GM23248 (cell line): ENCODE measurements at regions not wholly inside any gene's neighbourhood (a gene's known extent, or its start where the extent isn't known, plus 50 kb on each side); places are given as distances from the start of the nearest gene placed in this dataset.

Experiments used
- DNase-seq: peaks from one replicate; pipeline ENCODE4 v3.0.0-alpha.2; 2015
- H2AFZ ChIP-seq: fragments of 200-600 bp; sonication (generic); 2 replicates; pipeline ENCODE4 v1.6.1; 2016; ENCODE audit warnings: antibody characterized with exemption
- H3F3A ChIP-seq: fragments of 200-600 bp; sonication (generic); 2 replicates; pipeline ENCODE4 v1.6.1; 2016; ENCODE audit warnings: mild to moderate bottlenecking, antibody characterized with exemption, mixed run types; ENCODE audit not compliant: insufficient read depth
- H3K27ac ChIP-seq: fragments of 200-600 bp; sonication (generic); 2 replicates; pipeline ENCODE4 v1.5.1; 2016; ENCODE audit warnings: mild to moderate bottlenecking
- H3K27me3 ChIP-seq: fragments of 200-600 bp; sonication (generic); replicated peaks from 2 replicates; pipeline ENCODE4 v1.6.1; 2016; ENCODE audit warnings: mild to moderate bottlenecking; ENCODE audit not compliant: insufficient read depth
- H3K36me3 ChIP-seq: fragments of 200-600 bp; sonication (generic); 2 replicates; pipeline ENCODE4 v1.6.1; 2016; ENCODE audit warnings: low read depth, mild to moderate bottlenecking
- H3K4me1 ChIP-seq: fragments of 200-600 bp; sonication (generic); 2 replicates; pipeline ENCODE4 v1.6.1; 2016; ENCODE audit warnings: mild to moderate bottlenecking; ENCODE audit not compliant: insufficient read depth
- H3K4me2 ChIP-seq: fragments of 200-600 bp; sonication (generic); one replicate; pipeline ENCODE4 v1.6.1; 2016; ENCODE audit warnings: mild to moderate bottlenecking; ENCODE audit not compliant: unreplicated experiment
- H3K4me3 ChIP-seq: fragments of 200-600 bp; sonication (generic); 2 replicates; pipeline ENCODE4 v1.5.1; 2016; ENCODE audit warnings: mild to moderate bottlenecking
- H3K79me2 ChIP-seq: fragments of 200-600 bp; sonication (generic); 2 replicates; pipeline ENCODE4 v1.6.1; 2016; ENCODE audit warnings: mild to moderate bottlenecking; ENCODE audit not compliant: insufficient read depth
- H3K9ac ChIP-seq: fragments of 200-600 bp; sonication (generic); 2 replicates; pipeline ENCODE4 v1.6.1; 2016; ENCODE audit warnings: mild to moderate bottlenecking
- H3K9me2 ChIP-seq: fragments of 200-600 bp; sonication (generic); 2 replicates; pipeline ENCODE4 v1.6.1; 2016; ENCODE audit warnings: mixed run types, mild to moderate bottlenecking, moderate library complexity; ENCODE audit not compliant: insufficient read depth
- H3K9me3 ChIP-seq: fragments of 200-600 bp; sonication (generic); one replicate; pipeline ENCODE4 v1.6.1; 2017; ENCODE audit warnings: low read depth
- H4K20me1 ChIP-seq: fragments of 200-600 bp; sonication (generic); 2 replicates; pipeline ENCODE4 v1.6.0; 2016; ENCODE audit not compliant: insufficient read depth
- EZH2 ChIP-seq: fragments of 200-600 bp; sonication (generic); IDR thresholded peaks from 2 replicates; pipeline ENCODE4 v1.6.1; 2018; ENCODE audit warnings: antibody characterized with exemption, mild to moderate bottlenecking; ENCODE audit not compliant: insufficient read depth, poor library complexity, severe bottlenecking
- EZH2phosphoT487 ChIP-seq: fragments of 200-600 bp; sonication (generic); IDR thresholded peaks from 2 replicates; pipeline ENCODE4 v1.6.1; 2018; ENCODE audit warnings: antibody characterized with exemption, moderate library complexity, mild to moderate bottlenecking, low read depth; ENCODE audit not compliant: insufficient read depth
- WGBS, 2 experiments: methylation state at CpG; one replicate each; pipeline ENCODE4 v1.1.6; 2015 to 2017; ENCODE audit warnings: low lambda C conversion rate in 2 of 2, low coverage in 1 of 2; ENCODE audit errors: missing lambda C conversion rate in 2 of 2; 5-methylcytosine and 5-hydroxymethylcytosine counted together
- in situ Hi-C: fragments of 300-500 bp; cut with MboI; formaldehyde crosslinking; loops from 2 replicates; pipeline ENCODE4 v1.15.0; 2020

DNA sequence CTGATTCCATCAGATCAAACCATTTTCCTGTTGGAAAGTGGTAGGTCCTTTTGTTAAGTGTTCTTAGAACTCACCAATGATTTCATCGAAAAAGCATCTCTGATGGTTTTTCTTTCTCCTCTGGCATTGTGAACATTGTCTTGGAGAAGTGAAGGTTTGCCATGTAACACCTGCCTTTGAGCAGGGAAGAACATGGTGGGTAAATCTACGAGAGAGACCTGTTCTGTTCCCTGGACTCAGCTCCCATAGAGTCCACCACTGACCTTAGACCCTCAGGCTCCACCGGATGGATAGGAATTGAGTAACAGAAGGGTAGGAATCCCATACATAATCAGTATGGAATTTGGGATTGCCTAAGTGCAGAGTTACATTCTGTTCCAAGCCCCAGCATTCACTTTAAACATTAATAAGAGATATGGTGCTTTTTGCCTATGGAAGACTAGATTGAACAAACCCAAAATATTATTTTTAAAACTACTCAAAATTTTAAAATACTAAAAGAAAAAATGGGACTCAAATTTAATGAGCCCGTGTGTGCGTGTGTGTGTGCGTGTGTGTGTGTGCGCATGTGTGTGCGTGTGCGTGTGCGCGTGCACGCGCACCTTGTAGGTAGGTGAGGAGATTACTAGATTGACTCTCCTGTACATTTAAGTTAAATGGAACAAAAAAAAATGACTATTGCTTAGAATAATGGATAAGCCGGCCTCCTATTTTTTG, 92.0 kb downstream of the C9orf152 start:
- Histone ChIP-seq H3K4me3 (peak overlapping the region; percentile 26; the same call in 1 of the 2 replicates), H3K9ac (peak overlapping the region; percentile 56)
- in situ Hi-C loops, result no loop called here

GRCh38 chr9:110116543-110116885, 91.4 kb downstream of the C9orf152 start:
- peak overlapping the region; percentile 83 for H3K27ac ChIP-seq

More for the DNA sequence above, 92.0 kb downstream of the C9orf152 start:
- Histone ChIP-seq H3K27me3 (no peaks in the 10 kb centered on the region), H3F3A (peaks cover 57% of the 10 kb centered on the region), H2AFZ (no peak overlapping the region), H3K27ac (peak overlapping the region; percentile 83), H3K36me3 (peaks cover 27% of the 10 kb centered on the region; the same call in 1 of the 2 replicates), H3K9me3 (no peaks in the 10 kb centered on the region), H3K4me1 (peaks cover 40% of the 10 kb centered on the region), H3K79me2 (peaks cover 97% of the 10 kb centered on the region), H3K4me2 (peak overlapping the region; percentile 36), H3K9me2 (no peaks in the 10 kb centered on the region), H4K20me1 (peaks cover 4% of the 10 kb centered on the region; the same call in 1 of the 2 replicates)
- peak; percentile 80 for DNase-seq
- TF ChIP-seq EZH2 (no peak), EZH2phosphoT487 (no peak)
- 63 to 65% methylated on average over 14 of the region's 14 CpGs for WGBS, 2 experiments

GRCh38 chr9:110121170-110121569, 86.8 kb downstream of the C9orf152 start:
- no peak overlapping the region for H3K27ac ChIP-seq
- no peak overlapping the region for H3K4me2 ChIP-seq
- TF ChIP-seq EZH2phosphoT487 (no peak), EZH2 (no peak)
- H3K9me2 ChIP-seq, result no peaks in the 10 kb centered on the region
- H3K27me3 ChIP-seq, result no peaks in the 10 kb centered on the region
- WGBS, 2 experiments, result 95 to 99% methylated on average over 3 of the region's 3 CpGs
- DNase-seq, result no peak
- no peak overlapping the region for H2AFZ ChIP-seq
- H3K4me1 ChIP-seq, result peaks cover 46% of the 10 kb centered on the region
- in situ Hi-C loops, result no loop called here
- H3K9ac ChIP-seq, result no peak overlapping the region
- H3K4me3 ChIP-seq, result no peak overlapping the region
- no peaks in the 10 kb centered on the region for H3K9me3 ChIP-seq
- peaks cover 25% of the 10 kb centered on the region; the same call in 1 of the 2 replicates for H4K20me1 ChIP-seq
- H3K79me2 ChIP-seq, result peaks cover 97% of the 10 kb centered on the region
- H3K36me3 ChIP-seq, result peaks cover 13% of the 10 kb centered on the region; the same call in 1 of the 2 replicates
- peaks cover 67% of the 10 kb centered on the region for H3F3A ChIP-seq

More at GRCh38 chr9:110116543-110116885, 91.4 kb downstream of the C9orf152 start:
- Histone ChIP-seq H3K27me3 (no peaks in the 10 kb centered on the region), H4K20me1 (peaks cover 4% of the 10 kb centered on the region; the same call in 1 of the 2 replicates), H3K4me3 (no peak overlapping the region; the same call in 1 of the 2 replicates), H3K4me1 (peaks cover 40% of the 10 kb centered on the region), H3K4me2 (peak overlapping the region; percentile 36), H3K9me2 (no peaks in the 10 kb centered on the region), H3F3A (peaks cover 57% of the 10 kb centered on the region), H2AFZ (no peak overlapping the region), H3K9me3 (no peaks in the 10 kb centered on the region), H3K36me3 (peaks cover 27% of the 10 kb centered on the region; the same call in 1 of the 2 replicates), H3K79me2 (peaks cover 97% of the 10 kb centered on the region), H3K9ac (peak overlapping the region; percentile 56; the same call in 1 of the 2 replicates)
- no peak for TF ChIP-seq EZH2
- 0 out of 2 replicates have a peak, but pooled peaks have one; percentile 54 for TF ChIP-seq EZH2phosphoT487
- peak; percentile 94 for DNase-seq
- in situ Hi-C loops, result no loop called here
- WGBS, 2 experiments, result 1 to 3% methylated on average over 3 of the region's 3 CpGs

GRCh38 chr9:110123341-110124095, 84.4 kb downstream of the C9orf152 start:
- no peaks in the 10 kb centered on the region for H3K27me3 ChIP-seq
- H3K27ac ChIP-seq, result peak overlapping the region; percentile 86
- peaks cover 68% of the 10 kb centered on the region for H3F3A ChIP-seq
- peak; percentile 84 for DNase-seq
- peaks cover 100% of the 10 kb centered on the region for H3K79me2 ChIP-seq
- peaks cover 27% of the 10 kb centered on the region; the same call in 1 of the 2 replicates for H4K20me1 ChIP-seq
- no peak overlapping the region for H2AFZ ChIP-seq
- H3K9ac ChIP-seq, result 0 out of 2 replicates have a peak overlapping the region, but pooled peaks have one; percentile 3
- peaks cover 30% of the 10 kb centered on the region for H3K4me1 ChIP-seq
- no peaks in the 10 kb centered on the region for H3K9me3 ChIP-seq
- in situ Hi-C loops, result no loop called here
- no peak overlapping the region for H3K4me3 ChIP-seq
- TF ChIP-seq EZH2phosphoT487 (no peak), EZH2 (no peak)
- peaks cover 10% of the 10 kb centered on the region; the same call in 1 of the 2 replicates for H3K36me3 ChIP-seq
- H3K4me2 ChIP-seq, result no peak overlapping the region
- no peaks in the 10 kb centered on the region for H3K9me2 ChIP-seq
- 49 to 53% methylated on average over 5 of the region's 5 CpGs for WGBS, 2 experiments
